OCI-LY1 (cell line): ENCODE measurements at regions not wholly inside any gene's neighbourhood (a gene's known extent, or its start where the extent isn't known, plus 50 kb on each side); places are given as distances from the start of the nearest gene placed in this dataset.

Experiments used
- H2AFZ ChIP-seq: fragments of 200-600 bp; sonication (generic), shearing (Covaris generic); 2 replicates; pipeline ENCODE4 v1.6.0; 2014; ENCODE audit warnings: antibody characterized with exemption, mild to moderate bottlenecking, low read length
- H3F3A ChIP-seq: fragments of 200-600 bp; sonication (generic), shearing (Covaris generic); 2 replicates; pipeline ENCODE4 v1.6.0; 2014; ENCODE audit warnings: mild to moderate bottlenecking, antibody characterized with exemption, low read length, moderate library complexity; ENCODE audit not compliant: insufficient read depth
- H3K27ac ChIP-seq: fragments of 200-600 bp; sonication (generic); 2 replicates; pipeline ENCODE4 v1.5.1; 2014; ENCODE audit warnings: low read length, mixed run types, mild to moderate bottlenecking, low read depth; ENCODE audit not compliant: poor library complexity, severe bottlenecking
- H3K27me3 ChIP-seq: fragments of 200-600 bp; sonication (generic); 2 replicates; pipeline ENCODE4 v1.6.0; 2014; ENCODE audit warnings: antibody characterized with exemption, mild to moderate bottlenecking, low read length, moderate library complexity; ENCODE audit not compliant: insufficient read depth
- H3K36me3 ChIP-seq: fragments of 200-600 bp; sonication (generic); 2 replicates; pipeline ENCODE4 v1.6.1; 2014; ENCODE audit warnings: mild to moderate bottlenecking, antibody characterized with exemption, low read length, moderate library complexity, mixed read lengths; ENCODE audit not compliant: insufficient read depth
- H3K4me1 ChIP-seq: fragments of 200-600 bp; sonication (generic); 2 replicates; pipeline ENCODE4 v1.5.1; 2014; ENCODE audit warnings: mild to moderate bottlenecking, low read length, moderate library complexity; ENCODE audit not compliant: insufficient read depth, severe bottlenecking
- H3K4me2 ChIP-seq: fragments of 200-600 bp; sonication (generic), shearing (Covaris generic); 2 replicates; pipeline ENCODE4 v1.6.1; 2014; ENCODE audit warnings: low read length
- H3K4me3 ChIP-seq: fragments of 200-600 bp; sonication (generic); 2 replicates; pipeline ENCODE4 v1.5.1; 2014; ENCODE audit warnings: low read length, low read depth, mild to moderate bottlenecking, mixed read lengths; ENCODE audit not compliant: poor library complexity, severe bottlenecking
- H3K79me2 ChIP-seq: fragments of 200-600 bp; shearing (Covaris generic); 2 replicates; pipeline ENCODE4 v1.6.1; 2016; ENCODE audit warnings: mixed run types, low read length, mixed read lengths; ENCODE audit not compliant: insufficient read depth
- H3K9ac ChIP-seq: fragments of 200-600 bp; sonication (generic), shearing (Covaris generic); 2 replicates; pipeline ENCODE4 v1.6.1; 2014; ENCODE audit warnings: mild to moderate bottlenecking, low read length, mixed read lengths
- H3K9me2 ChIP-seq: fragments of 200-600 bp; sonication (generic), shearing (Covaris generic); 2 replicates; pipeline ENCODE4 v1.6.1; 2014; ENCODE audit warnings: low read depth, mild to moderate bottlenecking, low read length, mixed read lengths
- H3K9me3 ChIP-seq: fragments of 200-600 bp; shearing (Covaris generic); 2 replicates; pipeline ENCODE4 v1.6.1; 2014; ENCODE audit warnings: low read length, mixed read lengths
- H4K20me1 ChIP-seq: fragments of 200-600 bp; sonication (generic), shearing (Covaris generic); 2 replicates; pipeline ENCODE4 v1.6.0; 2016; ENCODE audit warnings: mild to moderate bottlenecking, low read length; ENCODE audit not compliant: insufficient read depth
- EZH2 ChIP-seq: fragments of 200-600 bp; sonication (generic), shearing (Covaris generic); IDR thresholded peaks from 2 replicates; pipeline ENCODE4 v1.8.0; 2017; ENCODE audit warnings: borderline replicate concordance, mixed run types, mild to moderate bottlenecking, antibody characterized with exemption, low read length, moderate library complexity, mixed read lengths
- TF ChIP-seq, protein P1 (sequence below): fragments of 200-600 bp; sonication (generic), shearing (Covaris generic); IDR thresholded peaks from 2 replicates; pipeline ENCODE4 v1.5.1; 2017; ENCODE audit warnings: mild to moderate bottlenecking, antibody characterized with exemption, low read length, moderate library complexity, mixed read lengths

DNA sequence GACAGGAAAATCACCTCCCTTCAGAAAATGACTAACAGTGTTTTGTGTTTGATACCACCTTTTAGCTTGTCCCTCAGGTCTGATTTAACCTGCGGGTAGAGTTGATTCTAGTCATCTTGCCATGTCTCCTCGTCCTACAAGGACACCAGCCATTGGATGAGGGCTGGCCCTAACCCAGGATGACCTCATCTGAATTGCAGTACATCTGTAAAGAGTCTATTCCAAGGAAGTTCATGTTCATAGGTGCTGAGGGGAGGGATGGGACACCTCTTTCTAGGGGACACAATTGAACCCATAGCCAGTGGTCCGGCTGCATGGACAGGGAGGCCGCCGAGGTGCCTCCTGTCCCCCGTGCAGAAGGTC is 52.0 kb upstream of the DACT2 start:
- Histone ChIP-seq H3K9ac (no peak overlapping the region), H3K36me3 (no peaks in the 10 kb centered on the region), H3K27me3 (no peaks in the 10 kb centered on the region; the same call in 1 of the 2 replicates), H3K27ac (no peak overlapping the region), H3K4me2 (no peak overlapping the region), H3F3A (no peaks in the 10 kb centered on the region), H3K4me3 (no peak overlapping the region), H2AFZ (no peak overlapping the region), H4K20me1 (no peaks in the 10 kb centered on the region), H3K9me2 (no peaks in the 10 kb centered on the region), H3K4me1 (no peaks in the 10 kb centered on the region), H3K79me2 (no peaks in the 10 kb centered on the region), H3K9me3 (no peaks in the 10 kb centered on the region)
- TF ChIP-seq EZH2 = no peak
- TF ChIP-seq, protein P1, sequence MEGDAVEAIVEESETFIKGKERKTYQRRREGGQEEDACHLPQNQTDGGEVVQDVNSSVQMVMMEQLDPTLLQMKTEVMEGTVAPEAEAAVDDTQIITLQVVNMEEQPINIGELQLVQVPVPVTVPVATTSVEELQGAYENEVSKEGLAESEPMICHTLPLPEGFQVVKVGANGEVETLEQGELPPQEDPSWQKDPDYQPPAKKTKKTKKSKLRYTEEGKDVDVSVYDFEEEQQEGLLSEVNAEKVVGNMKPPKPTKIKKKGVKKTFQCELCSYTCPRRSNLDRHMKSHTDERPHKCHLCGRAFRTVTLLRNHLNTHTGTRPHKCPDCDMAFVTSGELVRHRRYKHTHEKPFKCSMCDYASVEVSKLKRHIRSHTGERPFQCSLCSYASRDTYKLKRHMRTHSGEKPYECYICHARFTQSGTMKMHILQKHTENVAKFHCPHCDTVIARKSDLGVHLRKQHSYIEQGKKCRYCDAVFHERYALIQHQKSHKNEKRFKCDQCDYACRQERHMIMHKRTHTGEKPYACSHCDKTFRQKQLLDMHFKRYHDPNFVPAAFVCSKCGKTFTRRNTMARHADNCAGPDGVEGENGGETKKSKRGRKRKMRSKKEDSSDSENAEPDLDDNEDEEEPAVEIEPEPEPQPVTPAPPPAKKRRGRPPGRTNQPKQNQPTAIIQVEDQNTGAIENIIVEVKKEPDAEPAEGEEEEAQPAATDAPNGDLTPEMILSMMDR = no peak

DNA sequence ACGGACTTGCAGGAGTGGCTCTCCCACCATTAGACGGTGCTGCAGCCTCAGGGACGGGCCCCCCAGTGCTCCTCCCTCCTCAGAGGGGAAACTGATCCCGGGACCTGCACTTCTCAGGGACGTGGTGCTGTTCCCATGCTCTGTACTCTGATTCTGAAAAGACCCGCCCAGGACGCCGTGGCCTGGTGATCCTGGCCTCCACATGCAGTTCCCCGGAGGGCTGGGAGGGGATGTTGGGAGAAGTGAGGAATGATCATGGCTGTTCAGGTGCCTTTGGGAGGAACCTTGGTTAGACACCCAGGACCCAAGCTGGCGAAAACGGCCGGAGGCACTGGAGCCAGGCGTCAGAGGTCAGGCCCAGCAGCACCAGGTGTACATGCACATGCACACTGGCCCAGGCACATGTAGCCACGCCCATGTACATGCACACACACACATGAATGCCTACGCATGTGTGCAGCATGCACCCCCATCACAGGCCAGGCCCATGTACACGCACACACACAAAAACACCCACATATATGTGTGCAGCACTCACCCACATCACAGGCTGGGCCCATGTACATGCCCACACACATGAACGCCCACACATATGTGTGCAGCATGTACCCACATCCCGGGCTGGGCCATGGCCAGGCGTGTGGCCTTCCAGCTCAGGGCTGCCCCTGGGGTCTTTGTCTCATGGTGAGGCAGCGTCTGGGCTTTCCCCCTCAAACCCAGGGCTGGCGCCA is 52.6 kb upstream of the DACT2 start:
- no peaks in the 10 kb centered on the region for H3K9me3 ChIP-seq
- H3K4me2 ChIP-seq = no peak overlapping the region
- no peak overlapping the region for H2AFZ ChIP-seq

DNA sequence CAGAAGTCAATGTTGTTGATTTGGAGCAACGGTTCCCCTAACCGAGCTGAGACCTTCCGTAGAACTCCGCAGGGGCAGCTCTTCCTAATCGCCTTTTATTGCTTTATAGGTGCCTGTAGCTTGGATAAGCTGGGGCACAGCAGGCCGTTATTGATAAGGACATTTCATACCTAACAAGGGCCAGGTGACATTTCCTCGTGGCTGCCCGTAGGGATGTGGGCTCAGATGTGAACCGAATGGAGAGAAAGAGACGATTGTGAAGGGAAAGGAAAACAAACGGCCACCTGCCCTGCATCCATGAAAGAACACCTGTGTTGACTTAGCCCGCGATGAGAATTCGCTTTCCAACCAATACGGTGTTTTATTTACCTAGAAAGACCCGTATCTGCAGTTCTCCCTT is 53.3 kb upstream of the DACT2 start:
- Histone ChIP-seq H3K27ac (no peak overlapping the region), H3K9me3 (no peaks in the 10 kb centered on the region), H3K9ac (no peak overlapping the region), H3K79me2 (no peaks in the 10 kb centered on the region), H3K4me1 (no peaks in the 10 kb centered on the region), H3F3A (no peaks in the 10 kb centered on the region), H2AFZ (no peak overlapping the region), H3K27me3 (no peaks in the 10 kb centered on the region), H3K36me3 (no peaks in the 10 kb centered on the region), H4K20me1 (no peaks in the 10 kb centered on the region), H3K4me2 (no peak overlapping the region), H3K9me2 (no peaks in the 10 kb centered on the region), H3K4me3 (no peak overlapping the region)
- no peak for TF ChIP-seq EZH2
- TF ChIP-seq, protein P1 = no peak

More for the DNA sequence above, 52.6 kb upstream of the DACT2 start:
- no peak overlapping the region for H3K9ac ChIP-seq
- no peak overlapping the region for H3K4me3 ChIP-seq
- no peaks in the 10 kb centered on the region for H3K79me2 ChIP-seq
- no peaks in the 10 kb centered on the region for H3K36me3 ChIP-seq
- no peaks in the 10 kb centered on the region for H4K20me1 ChIP-seq
- H3K27ac ChIP-seq = no peak overlapping the region
- no peak for TF ChIP-seq EZH2
- TF ChIP-seq, protein P1 = no peak
- H3K4me1 ChIP-seq = no peaks in the 10 kb centered on the region
- no peaks in the 10 kb centered on the region for H3F3A ChIP-seq
- H3K9me2 ChIP-seq = no peaks in the 10 kb centered on the region
- H3K27me3 ChIP-seq = no peaks in the 10 kb centered on the region
